ENCODE measurements at regions not wholly inside any gene's neighbourhood (a gene's known extent, or its start where the extent isn't known, plus 50 kb on each side); places are given as distances from the start of the nearest gene placed in this dataset.

DNA sequence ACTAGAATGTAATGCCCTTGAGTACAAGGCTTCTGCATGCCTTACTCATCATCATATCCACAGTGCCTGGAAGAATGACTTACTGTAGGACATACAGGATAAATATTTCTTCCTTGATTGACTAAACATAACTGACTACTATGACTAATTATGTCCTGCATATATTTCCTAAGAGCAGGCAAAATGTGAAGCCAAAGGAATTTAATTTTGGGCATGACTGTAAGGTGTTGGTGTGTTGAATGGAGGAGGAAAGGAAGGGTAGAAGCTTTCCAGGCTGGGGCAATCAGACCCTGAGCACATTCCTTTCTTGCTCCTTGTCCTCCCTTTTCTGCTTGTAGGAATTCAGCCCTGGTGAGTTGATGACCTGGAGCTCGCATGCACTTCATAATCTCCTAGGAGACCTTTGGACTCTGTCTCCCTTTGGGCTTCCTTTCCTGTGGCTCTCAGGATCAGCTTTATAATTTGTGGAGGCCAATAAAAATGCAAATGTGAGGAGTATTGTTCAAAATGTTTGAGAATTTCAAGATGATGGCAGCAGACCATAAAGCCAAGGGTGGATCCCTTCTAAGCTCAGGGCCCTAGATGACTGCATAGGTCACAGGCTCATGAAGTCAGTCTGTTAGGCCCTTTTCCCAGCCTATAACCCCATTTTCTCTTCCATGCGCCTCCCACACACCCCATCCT, 174.0 kb downstream of the HMHB1 start:
- TF ChIP-seq, protein P1, sequence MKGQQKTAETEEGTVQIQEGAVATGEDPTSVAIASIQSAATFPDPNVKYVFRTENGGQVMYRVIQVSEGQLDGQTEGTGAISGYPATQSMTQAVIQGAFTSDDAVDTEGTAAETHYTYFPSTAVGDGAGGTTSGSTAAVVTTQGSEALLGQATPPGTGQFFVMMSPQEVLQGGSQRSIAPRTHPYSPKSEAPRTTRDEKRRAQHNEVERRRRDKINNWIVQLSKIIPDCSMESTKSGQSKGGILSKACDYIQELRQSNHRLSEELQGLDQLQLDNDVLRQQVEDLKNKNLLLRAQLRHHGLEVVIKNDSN (IDR thresholded peaks at IDR 0.05), result no peak
- TF ChIP-seq, protein P2, sequence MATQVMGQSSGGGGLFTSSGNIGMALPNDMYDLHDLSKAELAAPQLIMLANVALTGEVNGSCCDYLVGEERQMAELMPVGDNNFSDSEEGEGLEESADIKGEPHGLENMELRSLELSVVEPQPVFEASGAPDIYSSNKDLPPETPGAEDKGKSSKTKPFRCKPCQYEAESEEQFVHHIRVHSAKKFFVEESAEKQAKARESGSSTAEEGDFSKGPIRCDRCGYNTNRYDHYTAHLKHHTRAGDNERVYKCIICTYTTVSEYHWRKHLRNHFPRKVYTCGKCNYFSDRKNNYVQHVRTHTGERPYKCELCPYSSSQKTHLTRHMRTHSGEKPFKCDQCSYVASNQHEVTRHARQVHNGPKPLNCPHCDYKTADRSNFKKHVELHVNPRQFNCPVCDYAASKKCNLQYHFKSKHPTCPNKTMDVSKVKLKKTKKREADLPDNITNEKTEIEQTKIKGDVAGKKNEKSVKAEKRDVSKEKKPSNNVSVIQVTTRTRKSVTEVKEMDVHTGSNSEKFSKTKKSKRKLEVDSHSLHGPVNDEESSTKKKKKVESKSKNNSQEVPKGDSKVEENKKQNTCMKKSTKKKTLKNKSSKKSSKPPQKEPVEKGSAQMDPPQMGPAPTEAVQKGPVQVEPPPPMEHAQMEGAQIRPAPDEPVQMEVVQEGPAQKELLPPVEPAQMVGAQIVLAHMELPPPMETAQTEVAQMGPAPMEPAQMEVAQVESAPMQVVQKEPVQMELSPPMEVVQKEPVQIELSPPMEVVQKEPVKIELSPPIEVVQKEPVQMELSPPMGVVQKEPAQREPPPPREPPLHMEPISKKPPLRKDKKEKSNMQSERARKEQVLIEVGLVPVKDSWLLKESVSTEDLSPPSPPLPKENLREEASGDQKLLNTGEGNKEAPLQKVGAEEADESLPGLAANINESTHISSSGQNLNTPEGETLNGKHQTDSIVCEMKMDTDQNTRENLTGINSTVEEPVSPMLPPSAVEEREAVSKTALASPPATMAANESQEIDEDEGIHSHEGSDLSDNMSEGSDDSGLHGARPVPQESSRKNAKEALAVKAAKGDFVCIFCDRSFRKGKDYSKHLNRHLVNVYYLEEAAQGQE (IDR thresholded peaks at IDR 0.05; ENCODE audit: low read depth), result no peak
- TF ChIP-seq, protein P3, sequence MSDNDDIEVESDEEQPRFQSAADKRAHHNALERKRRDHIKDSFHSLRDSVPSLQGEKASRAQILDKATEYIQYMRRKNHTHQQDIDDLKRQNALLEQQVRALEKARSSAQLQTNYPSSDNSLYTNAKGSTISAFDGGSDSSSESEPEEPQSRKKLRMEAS (IDR thresholded peaks at IDR 0.05), result no peak
- TF ChIP-seq CEBPB (IDR thresholded peaks at IDR 0.05) (no peak), RAD21 (IDR thresholded peaks at IDR 0.05; ENCODE audit: low read depth) (no peak), TAF1 (IDR thresholded peaks at IDR 0.05; ENCODE audit: low read depth) (no peak), EP300 (IDR thresholded peaks at IDR 0.05; ENCODE audit: borderline replicate concordance) (no peak), FOXM1 (IDR thresholded peaks at IDR 0.05; ENCODE audit: borderline replicate concordance, low read depth) (no peak), YY1 (IDR thresholded peaks at IDR 0.05; ENCODE audit: low read depth) (no peak), CREB1 (IDR thresholded peaks at IDR 0.05; ENCODE audit: low read depth) (no peak)

Data from Ishikawa (cell line).